GM04503 (cell line): ENCODE measurements at regions not wholly inside any gene's neighbourhood (a gene's known extent, or its start where the extent isn't known, plus 50 kb on each side); places are given as distances from the start of the nearest gene placed in this dataset.
A peak's percentile ranks its signal among the peaks of the same experiment; 100 is the strongest.

Source experiments
- DNase-seq: peaks from one replicate; pipeline ENCODE4 v3.0.0-alpha.2; 2012; ENCODE audit warnings: low read depth

- no peak for DNase-seq
Observed at GRCh38 chr2:7815726-7816125, 866.1 kb upstream of the ID2 start.

DNA sequence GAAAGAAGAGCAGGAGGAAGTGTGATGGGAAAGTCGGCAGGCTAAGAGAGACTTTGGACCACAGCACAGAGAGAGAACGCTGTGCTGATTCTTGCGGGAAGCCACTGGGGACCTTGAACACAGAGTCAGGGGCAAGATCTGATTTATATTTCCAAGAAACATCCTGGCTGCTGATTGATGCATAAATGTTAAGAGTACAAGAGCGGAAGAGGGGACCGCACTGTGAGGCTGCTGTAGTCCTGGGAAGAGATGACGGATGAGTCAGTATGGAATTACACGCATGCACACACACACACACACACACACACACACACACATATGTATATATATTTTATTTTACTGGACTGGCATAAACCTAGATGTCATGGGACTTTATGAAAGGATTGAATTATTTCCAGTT is 865.6 kb upstream of the ID2 start:
- no peak for DNase-seq

DNA sequence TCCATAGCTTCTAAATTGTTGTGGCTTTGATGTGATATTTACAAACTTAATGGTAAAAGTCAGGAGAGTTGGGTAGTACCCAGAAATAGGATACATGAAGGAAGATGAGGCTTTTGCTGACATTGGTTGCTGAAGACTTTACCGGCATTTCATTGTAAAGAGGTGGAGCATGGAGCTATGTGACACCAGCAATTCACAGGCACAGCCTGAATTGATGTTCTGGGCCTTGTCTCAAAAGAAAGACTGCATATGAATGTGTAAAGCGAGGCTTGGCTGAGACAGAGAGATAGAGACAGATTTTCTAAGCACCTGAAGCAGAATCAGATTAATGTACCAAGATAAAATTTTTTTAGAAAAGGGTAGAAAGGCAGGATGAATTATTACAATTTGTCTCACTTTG is 864.9 kb upstream of the ID2 start:
- DNase-seq = no peak

GRCh38 chr2:7819316-7819715 is 862.5 kb upstream of the ID2 start:
- DNase-seq = no peak

- DNase-seq = no peak
Observed at GRCh38 chr2:7819850-7820249, 862.0 kb upstream of the ID2 start.

GRCh38 chr2:7824211-7824610 is 857.6 kb upstream of the ID2 start:
- no peak for DNase-seq

DNA sequence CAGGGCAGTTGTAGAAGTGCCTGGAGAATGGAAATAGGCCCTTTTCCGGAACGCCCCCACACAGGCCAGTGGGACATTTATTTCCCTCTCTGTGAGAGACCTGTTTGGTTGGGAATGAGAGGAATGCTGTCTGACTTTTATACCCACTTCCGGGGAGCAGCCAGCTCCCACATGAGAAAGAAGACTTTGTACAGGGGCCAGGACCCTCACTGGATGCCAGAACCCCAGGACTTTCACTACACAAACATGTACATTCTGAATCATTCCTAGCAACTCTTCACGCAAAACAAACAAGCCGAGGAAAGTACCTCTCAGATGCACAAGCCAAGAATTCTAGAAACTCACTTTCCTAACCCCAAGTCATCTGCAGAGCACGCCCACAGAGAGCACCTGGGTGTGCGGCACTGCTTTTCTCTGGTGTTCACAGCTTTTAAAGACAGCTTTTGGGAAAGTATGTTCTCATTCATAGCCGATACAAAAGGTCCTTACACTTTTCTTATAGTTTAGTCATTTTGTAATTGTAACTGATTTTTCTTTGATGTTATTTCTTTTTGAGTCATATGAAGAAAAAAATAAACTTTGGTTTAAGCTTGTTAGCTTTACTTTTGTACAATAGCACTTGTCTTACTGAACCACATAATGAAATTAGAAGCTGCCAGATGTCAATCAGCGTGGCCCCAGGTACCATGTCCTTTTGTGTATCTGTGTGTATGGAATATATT is 856.1 kb upstream of the ID2 start:
- no peak for DNase-seq

DNA sequence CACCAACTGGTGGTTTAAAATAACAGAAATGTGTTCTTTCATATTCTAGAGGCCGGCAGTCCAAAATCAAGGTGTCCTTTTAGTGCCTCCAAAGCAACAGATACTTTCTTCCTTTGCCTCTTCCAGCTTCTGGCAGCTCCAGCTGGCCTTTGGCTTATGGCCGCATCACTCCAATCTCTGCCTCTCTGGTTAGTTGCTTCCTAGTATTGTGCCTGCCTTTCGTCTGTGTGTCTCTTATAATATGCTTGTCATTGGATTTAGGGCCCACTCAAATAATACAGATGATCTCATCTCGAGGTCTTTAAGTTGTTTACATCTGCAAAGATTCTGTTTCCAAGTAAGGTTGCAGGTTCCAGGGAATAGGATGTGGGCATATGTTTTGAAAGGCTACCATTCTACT is 855.2 kb upstream of the ID2 start:
- no peak for DNase-seq

GRCh38 chr2:7829241-7829640 is 852.6 kb upstream of the ID2 start:
- DNase-seq = no peak

GRCh38 chr2:7830616-7831015 is 851.2 kb upstream of the ID2 start:
- no peak for DNase-seq

DNA sequence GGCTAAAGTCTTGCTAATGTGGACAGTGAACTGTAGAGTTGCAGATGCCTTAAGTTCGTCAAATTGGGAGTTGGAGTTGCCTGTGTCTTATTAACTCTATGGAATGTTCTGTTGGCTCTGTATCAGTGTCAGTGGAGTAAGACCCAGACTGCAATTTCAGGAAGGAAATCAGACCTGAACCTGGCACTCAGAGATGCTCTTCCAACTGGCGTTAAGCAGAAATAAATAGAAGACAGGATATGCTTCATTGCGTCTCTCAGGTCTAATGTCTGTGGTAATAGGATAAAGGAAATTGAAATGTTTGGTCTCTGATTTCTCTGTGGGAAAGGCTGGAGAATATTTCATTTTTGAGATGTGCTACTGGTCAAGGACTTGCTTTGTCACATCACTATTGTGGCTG is 846.7 kb upstream of the ID2 start:
- DNase-seq = no peak

GRCh38 chr2:7835693-7836680 is 845.9 kb upstream of the ID2 start:
- no peak for DNase-seq

GRCh38 chr2:7837237-7837760 is 844.6 kb upstream of the ID2 start:
- DNase-seq = no peak

DNA sequence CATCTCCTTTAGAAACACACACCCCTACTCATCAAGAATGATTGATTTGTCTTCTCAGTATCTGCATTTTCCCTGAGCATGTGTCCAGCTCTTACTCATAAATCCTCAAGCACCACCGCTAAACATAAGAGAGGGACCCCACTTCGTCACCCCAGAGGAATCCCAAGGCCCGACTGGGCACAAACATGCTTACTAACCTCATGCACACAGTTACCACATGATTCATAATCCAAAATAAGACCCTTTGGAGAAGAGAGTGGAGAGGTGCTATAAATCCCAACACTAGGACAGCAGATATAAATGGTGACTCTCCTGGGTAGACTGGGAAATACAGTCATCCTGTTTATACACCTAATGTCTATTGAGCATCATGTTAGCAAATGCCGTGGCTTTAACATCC is 843.2 kb upstream of the ID2 start:
- DNase-seq = no peak

DNA sequence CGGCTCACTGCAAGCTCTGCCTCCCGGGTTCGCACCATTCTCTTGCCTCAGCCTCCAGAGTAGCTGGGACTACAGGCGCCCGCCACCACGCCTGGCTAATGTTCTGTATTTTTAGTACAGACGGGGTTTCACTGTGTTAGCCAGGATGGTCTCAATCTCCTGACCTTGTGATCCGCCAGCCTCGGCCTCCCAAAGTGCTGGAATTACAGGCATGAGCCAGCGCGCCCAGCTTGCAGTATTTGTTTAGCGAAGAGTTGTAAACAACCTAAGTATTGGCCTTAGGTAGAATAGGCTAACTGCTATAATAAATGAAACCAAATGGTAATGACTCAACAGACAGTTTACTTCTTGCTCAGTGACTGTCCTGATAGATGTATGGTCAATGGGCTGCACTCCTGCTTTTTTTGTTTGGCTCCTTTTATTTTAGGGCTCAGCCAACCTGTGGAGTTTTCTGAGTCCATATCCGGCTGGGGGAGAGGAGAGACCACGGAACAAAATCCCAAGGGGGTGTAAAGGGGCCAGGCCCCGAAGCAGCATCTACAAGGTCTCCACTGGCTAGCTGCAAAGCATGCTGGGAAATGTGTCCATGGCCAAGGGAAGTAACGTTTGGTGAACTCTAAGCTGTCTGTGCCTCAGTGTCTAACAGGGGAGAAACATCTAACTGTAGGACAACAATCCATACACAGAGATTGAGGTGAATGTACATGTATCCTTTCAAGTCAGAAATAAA is 841.0 kb upstream of the ID2 start:
- no peak for DNase-seq

GRCh38 chr2:7841751-7842150 is 840.1 kb upstream of the ID2 start:
- no peak for DNase-seq

DNA sequence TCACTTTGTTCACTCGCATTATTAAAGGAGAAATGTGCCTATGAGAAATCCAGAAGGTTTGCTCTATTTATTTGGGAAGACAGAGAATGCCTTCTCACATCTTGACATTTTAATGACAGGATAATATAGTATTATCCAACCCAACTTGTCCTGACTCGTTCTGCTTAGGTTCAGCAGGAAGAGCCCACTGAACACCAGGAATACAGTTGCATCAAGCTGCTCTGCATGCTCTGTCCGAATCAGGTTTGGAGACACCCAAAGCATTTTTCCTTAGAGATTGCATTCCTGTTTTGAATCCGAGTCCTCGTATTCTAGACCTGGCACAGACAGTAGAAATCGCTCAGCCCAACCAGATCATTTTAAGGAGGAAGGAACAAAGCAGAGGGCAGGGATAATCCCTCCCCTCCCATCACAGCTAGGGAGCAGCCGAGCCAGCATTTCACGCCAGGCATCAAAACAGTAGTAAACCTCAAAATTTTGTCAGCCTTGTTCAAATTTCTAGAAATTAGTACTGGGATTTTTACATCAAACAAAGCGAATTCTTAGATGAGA is 837.4 kb upstream of the ID2 start:
- no peak for DNase-seq

DNA sequence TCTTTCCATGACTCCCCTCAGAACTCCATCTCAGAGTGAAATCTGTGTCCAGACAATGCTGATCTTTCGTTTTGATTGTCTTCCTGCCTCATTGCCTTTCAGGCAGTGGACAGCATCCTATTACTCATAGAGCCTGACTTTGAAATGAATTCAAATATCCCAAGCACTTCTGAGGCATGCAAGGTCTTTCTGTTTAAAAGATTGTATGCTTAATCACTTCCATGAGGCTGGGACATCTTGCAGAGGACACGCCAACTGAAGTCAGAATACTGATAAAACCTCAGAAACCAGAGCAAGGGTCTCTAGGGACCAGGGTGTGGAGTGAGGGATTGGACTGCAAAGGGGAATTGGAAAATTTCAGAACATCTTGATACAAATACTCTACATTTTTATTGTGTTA is 836.5 kb upstream of the ID2 start:
- peak; percentile 93 for DNase-seq

DNA sequence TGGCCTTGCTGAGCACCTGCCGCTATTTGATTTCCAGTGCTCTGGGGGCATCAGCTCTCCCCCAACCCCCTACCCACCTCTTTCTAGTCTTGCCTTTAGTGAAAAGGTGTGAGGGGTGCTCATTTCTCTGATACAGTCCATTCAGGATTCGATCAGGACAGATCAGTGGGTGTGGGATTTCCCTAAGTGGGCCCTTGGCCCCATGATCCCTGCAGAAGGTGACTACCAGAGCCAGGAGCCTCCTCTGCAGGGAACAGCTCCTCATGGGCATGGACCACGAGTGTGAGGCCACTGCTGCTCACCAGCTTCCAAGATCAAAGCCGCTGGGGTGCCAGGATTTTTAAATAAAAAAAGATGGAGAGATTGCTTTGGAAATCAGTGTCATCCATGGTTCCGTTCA is 835.2 kb upstream of the ID2 start:
- no peak for DNase-seq

DNA sequence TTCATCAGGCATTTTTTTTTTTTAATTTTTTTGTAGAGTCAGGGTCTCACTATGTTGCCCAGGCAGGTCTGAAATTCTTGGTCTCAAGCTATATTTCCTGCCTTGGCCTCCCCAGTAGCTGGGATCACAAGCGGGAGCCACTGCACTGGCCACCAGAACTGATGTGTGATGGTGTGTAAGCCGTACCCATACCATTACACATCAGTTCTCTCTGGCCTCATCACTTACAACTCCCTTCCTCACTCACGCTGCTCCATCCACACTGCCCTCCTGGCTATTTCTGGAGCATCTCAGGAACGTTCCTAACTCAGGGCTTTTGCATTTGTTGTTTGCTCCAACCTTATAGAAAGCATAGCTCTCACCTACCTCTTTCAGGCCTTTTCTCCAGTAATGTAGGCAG is 834.5 kb upstream of the ID2 start:
- DNase-seq = no peak

DNA sequence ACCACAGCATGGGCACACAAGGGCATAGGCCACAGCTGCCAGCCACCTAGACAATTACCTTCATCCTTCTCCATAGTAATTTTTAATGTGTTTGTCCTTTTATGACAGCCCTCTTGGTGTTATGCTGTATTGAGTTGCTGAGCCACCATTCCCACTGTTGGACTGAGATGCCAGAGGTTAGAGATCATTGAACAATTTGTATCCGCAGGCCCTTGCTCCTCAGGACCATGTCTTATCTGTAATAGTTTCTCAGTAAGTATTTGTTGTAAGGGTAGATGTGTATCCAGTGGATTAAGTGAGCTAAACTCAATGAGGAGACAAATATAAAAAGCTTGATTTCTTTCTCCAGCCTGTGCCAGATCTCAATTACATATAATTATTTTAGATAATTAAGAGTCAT is 832.8 kb upstream of the ID2 start:
- no peak for DNase-seq

DNA sequence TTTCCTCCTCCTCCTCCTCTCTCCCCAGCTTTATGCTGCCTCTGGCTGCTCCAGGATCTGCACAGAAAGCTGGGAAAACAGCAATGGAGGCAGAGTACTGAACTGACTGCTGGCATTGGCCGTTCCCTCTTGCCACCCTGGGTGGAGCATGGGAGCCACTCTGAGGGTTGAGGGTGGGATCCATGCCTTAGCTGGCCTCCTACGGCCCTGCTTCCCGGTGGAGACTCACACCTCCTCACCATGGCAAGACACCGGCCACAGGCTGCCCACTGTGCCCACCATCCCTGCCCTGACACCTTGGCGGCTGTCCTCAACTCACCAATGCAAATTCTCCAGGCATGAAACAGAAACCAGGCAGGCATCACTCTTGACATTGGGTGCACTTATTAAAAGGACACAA is 832.3 kb upstream of the ID2 start:
- DNase-seq = no peak
